ENCODE measurements at regions not wholly inside any gene's neighbourhood (a gene's known extent, or its start where the extent isn't known, plus 50 kb on each side); places are given as distances from the start of the nearest gene placed in this dataset.

DNA sequence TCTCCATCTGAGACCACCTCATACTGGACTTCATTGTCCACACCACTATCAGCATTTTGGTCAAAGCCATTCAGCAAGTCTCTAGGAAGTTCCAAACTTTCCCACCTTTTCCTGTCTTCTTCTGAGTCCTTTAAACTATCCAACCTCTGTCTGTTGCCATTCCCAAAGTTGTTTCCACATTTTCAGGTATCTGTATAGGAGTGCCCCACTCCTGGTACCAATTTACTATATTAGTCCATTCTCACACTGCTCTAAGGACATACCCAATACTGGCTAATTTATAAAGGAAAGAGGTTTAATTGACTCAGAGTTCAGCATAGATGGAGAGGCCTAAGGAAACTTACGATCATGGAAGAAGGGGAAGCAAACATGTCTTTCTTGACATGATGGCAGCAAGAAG is 292.2 kb upstream of the ATXN7L3B start:
- TF ChIP-seq, protein P1, sequence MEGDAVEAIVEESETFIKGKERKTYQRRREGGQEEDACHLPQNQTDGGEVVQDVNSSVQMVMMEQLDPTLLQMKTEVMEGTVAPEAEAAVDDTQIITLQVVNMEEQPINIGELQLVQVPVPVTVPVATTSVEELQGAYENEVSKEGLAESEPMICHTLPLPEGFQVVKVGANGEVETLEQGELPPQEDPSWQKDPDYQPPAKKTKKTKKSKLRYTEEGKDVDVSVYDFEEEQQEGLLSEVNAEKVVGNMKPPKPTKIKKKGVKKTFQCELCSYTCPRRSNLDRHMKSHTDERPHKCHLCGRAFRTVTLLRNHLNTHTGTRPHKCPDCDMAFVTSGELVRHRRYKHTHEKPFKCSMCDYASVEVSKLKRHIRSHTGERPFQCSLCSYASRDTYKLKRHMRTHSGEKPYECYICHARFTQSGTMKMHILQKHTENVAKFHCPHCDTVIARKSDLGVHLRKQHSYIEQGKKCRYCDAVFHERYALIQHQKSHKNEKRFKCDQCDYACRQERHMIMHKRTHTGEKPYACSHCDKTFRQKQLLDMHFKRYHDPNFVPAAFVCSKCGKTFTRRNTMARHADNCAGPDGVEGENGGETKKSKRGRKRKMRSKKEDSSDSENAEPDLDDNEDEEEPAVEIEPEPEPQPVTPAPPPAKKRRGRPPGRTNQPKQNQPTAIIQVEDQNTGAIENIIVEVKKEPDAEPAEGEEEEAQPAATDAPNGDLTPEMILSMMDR (IDR thresholded peaks at IDR 0.05), result no peak
- TF ChIP-seq POLR2A (IDR thresholded peaks at IDR 0.05) (no peak), POLR2AphosphoS5 (IDR thresholded peaks at IDR 0.05) (no peak)

Data from breast epithelium (tissue), 3 donors.